Panc1 (cell line): ENCODE measurements at regions not wholly inside any gene's neighbourhood (a gene's known extent, or its start where the extent isn't known, plus 50 kb on each side); places are given as distances from the start of the nearest gene placed in this dataset.

ENCODE experiments used
- CTCF ChIP-seq: fragments of 450-650 bp; IDR thresholded peaks from 2 replicates; pipeline ENCODE4 v1.5.1; 2017; ENCODE audit warnings: mild to moderate bottlenecking
- POLR2AphosphoS5 ChIP-seq: IDR thresholded peaks from 2 replicates; pipeline ENCODE4 v1.6.1; 2012; ENCODE audit warnings: mild to moderate bottlenecking, low read depth, low read length, moderate library complexity
- REST ChIP-seq, 2 experiments: IDR thresholded peaks; 2 replicates each; pipeline ENCODE4 v1.6.1; 2011 to 2012; ENCODE audit warnings: low read depth in 2 of 2, control low read depth in 1 of 2, low read length in 1 of 2, mild to moderate bottlenecking in 1 of 2, moderate library complexity in 1 of 2; ENCODE audit not compliant: insufficient read depth in 1 of 2
- SIN3A ChIP-seq: IDR thresholded peaks from 2 replicates; pipeline ENCODE4 v1.6.1; 2012; ENCODE audit warnings: low read depth, mild to moderate bottlenecking, low read length, moderate library complexity, borderline replicate concordance; ENCODE audit not compliant: insufficient read depth
- TCF7L2 ChIP-seq: IDR thresholded peaks from 2 replicates; pipeline ENCODE4 v1.6.1; 2011; ENCODE audit warnings: mild to moderate bottlenecking, low read depth, low read length, inconsistent platforms

DNA sequence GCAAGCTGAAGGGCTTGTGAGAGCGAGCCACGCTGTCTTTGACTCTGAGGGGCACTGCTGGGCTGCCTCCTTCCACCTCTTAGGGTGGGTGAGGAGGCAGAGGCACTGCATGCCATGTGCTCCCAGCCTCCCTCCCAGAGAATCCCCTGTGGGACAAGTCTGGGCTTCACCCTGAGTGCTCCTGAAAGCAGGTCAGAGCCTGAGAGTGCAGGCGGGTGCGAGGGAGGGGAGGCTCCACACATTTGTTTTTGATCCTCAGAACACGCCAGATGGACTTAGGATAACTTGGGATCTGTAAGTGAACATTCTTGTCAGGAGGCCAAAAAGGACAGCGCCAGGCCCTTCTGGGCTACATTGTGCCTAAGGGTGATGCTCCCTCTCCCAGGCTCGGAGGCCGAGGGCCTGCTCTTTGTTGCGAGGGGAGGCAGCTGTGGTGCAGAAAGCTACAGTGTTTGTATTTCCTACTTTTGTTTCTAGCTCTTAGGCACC, 155.4 kb downstream of the TMX1 start:
- no peak for TF ChIP-seq REST (IDR thresholded peaks at IDR 0.05; ENCODE audit: insufficient read depth in 1 of 2, low read depth in 2 of 2, low read length in 1 of 2)
- no peak for TF ChIP-seq CTCF
- TF ChIP-seq POLR2AphosphoS5 = no peak
- no peak for TF ChIP-seq SIN3A
- TF ChIP-seq TCF7L2 = no peak
